Mesendoderm (in vitro differentiated cells): ENCODE measurements at regions not wholly inside any gene's neighbourhood (a gene's known extent, or its start where the extent isn't known, plus 50 kb on each side); places are given as distances from the start of the nearest gene placed in this dataset.

Source experiments
- DNase-seq: peaks from one replicate; pipeline ENCODE4 v3.0.0; 2013
- H2AK5ac ChIP-seq: 2 replicates; pipeline ENCODE4 v1.6.1; 2013; ENCODE audit warnings: low read length, inconsistent platforms
- H2BK120ac ChIP-seq: 2 replicates; pipeline ENCODE4 v1.6.1; 2013; ENCODE audit warnings: low read depth, mild to moderate bottlenecking, low read length, moderate library complexity, mixed read lengths
- H2BK15ac ChIP-seq: replicated peaks from 2 replicates; pipeline ENCODE4 v1.6.1; 2013; ENCODE audit warnings: low read depth, mild to moderate bottlenecking, moderate library complexity
- H2BK5ac ChIP-seq: 2 replicates; pipeline ENCODE4 v1.6.1; 2013; ENCODE audit warnings: low read length, inconsistent platforms
- H3K18ac ChIP-seq: 2 replicates; pipeline ENCODE4 v1.6.1; 2013; ENCODE audit warnings: mild to moderate bottlenecking, low read length, mixed read lengths
- H3K23ac ChIP-seq: one replicate; pipeline ENCODE4 v1.6.1; 2013; ENCODE audit warnings: low read length
- H3K27ac ChIP-seq: 2 replicates; pipeline ENCODE4 v1.5.1; 2013; ENCODE audit warnings: low read depth, mild to moderate bottlenecking, inconsistent platforms, low read length, moderate library complexity
- H3K27me3 ChIP-seq: 2 replicates; pipeline ENCODE4 v1.6.1; 2013; ENCODE audit warnings: low read length, control low read depth, mild to moderate bottlenecking, inconsistent platforms; ENCODE audit not compliant: insufficient read depth, poor library complexity
- H3K36me3 ChIP-seq: 2 replicates; pipeline ENCODE4 v1.6.1; 2013; ENCODE audit warnings: low read length, inconsistent platforms; ENCODE audit not compliant: control insufficient read depth, insufficient read depth
- H3K4ac ChIP-seq: one replicate; pipeline ENCODE4 v1.6.1; 2013; ENCODE audit warnings: low read depth, mild to moderate bottlenecking, low read length, moderate library complexity
- H3K4me1 ChIP-seq: 2 replicates; pipeline ENCODE4 v1.6.1; 2013; ENCODE audit warnings: low read depth, low read length, inconsistent platforms; ENCODE audit not compliant: control insufficient read depth
- H3K4me2 ChIP-seq: 2 replicates; pipeline ENCODE4 v1.6.1; 2013; ENCODE audit warnings: low read length
- H3K4me3 ChIP-seq: 2 replicates; pipeline ENCODE4 v1.5.1; 2013; ENCODE audit warnings: mild to moderate bottlenecking, low read length
- H3K56ac ChIP-seq: one replicate; pipeline ENCODE4 v1.6.1; 2013; ENCODE audit warnings: low read length
- H3K79me1 ChIP-seq: 2 replicates; pipeline ENCODE4 v1.6.1; 2013; ENCODE audit warnings: low read length, inconsistent platforms
- H3K79me2 ChIP-seq: 2 replicates; pipeline ENCODE4 v1.6.1; 2013; ENCODE audit warnings: mild to moderate bottlenecking, low read length; ENCODE audit not compliant: control insufficient read depth, insufficient read depth
- H3K9ac ChIP-seq: 2 replicates; pipeline ENCODE4 v1.6.1; 2013; ENCODE audit warnings: low read length, inconsistent platforms
- H4K5ac ChIP-seq: one replicate; pipeline ENCODE4 v1.6.1; 2013; ENCODE audit warnings: low read length
- H4K8ac ChIP-seq: one replicate; pipeline ENCODE4 v1.6.1; 2013; ENCODE audit warnings: low read depth, mild to moderate bottlenecking, control low read depth, low read length, moderate library complexity
- whole genome bisulfite sequencing: extraction: QIAGEN DNeasy Blood & Tissue Kit; methylation state at CpG from one replicate; pipeline ENCODE4 v1.1.7; 2013; ENCODE audit warnings: low lambda C conversion rate, missing lambda C conversion rate; ENCODE audit not compliant: insufficient coverage; ENCODE audit errors: extremely low coverage; 5-methylcytosine and 5-hydroxymethylcytosine counted together

GRCh38 chr1:82991569-82991968, 1007.4 kb downstream of the TTLL7 start:
- whole genome bisulfite sequencing: no CpG with 5 or more reads among the region's 2 CpGs
- no peak for DNase-seq
- H2AK5ac ChIP-seq: no peak overlapping the region

DNA sequence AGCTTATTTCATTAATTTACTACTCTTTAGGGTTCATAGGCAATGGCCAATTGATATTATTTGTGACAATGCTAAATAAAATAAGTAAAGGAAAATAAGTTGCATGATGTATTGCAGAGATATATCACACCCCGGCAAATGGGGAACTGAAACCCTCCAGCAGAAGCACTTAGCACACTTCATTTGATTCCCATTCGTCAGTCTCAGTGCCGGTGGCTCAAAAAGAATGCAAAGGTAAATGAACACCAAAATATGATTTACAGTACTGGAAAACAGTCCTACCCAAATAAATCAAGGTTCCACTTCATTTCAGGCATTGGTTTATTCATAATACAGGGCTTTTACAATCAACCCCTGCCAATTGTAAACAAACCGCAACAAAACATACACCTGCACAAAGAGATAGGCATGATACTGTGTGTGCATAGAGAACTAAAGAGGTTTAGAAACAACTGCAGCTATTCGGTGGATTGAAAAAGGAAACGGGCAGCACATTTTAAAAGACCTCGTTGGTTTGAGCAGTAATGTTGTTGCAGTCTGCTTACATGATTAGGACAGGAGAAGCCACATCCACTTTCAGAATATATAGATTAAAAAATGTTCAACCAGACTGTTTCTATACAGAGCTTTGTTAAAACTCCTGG, 1019.2 kb downstream of the TTLL7 start:
- no peaks in the 10 kb centered on the region for H3K79me1 ChIP-seq
- no peak overlapping the region for H3K4me3 ChIP-seq
- no CpG with 5 or more reads among the region's 7 CpGs for WGBS
- no peak overlapping the region for H3K27ac ChIP-seq
- no peak overlapping the region for H3K23ac ChIP-seq
- H4K8ac ChIP-seq: no peak overlapping the region
- no peak overlapping the region for H4K5ac ChIP-seq
- no peak overlapping the region for H2BK120ac ChIP-seq
- no peaks in the 10 kb centered on the region for H3K79me2 ChIP-seq
- DNase-seq: no peak
- no peak overlapping the region for H2BK15ac ChIP-seq
- H3K9ac ChIP-seq: no peak overlapping the region
- H3K36me3 ChIP-seq: no peaks in the 10 kb centered on the region
- no peaks in the 10 kb centered on the region for H3K4me1 ChIP-seq
- H3K56ac ChIP-seq: no peak overlapping the region
- no peak overlapping the region for H3K4ac ChIP-seq
- H3K4me2 ChIP-seq: no peak overlapping the region
- H3K18ac ChIP-seq: no peak overlapping the region
- no peak overlapping the region for H2AK5ac ChIP-seq
- H2BK5ac ChIP-seq: no peak overlapping the region
- no peaks in the 10 kb centered on the region for H3K27me3 ChIP-seq

More at GRCh38 chr1:82991569-82991968, 1007.4 kb downstream of the TTLL7 start:
- no peaks in the 10 kb centered on the region for H3K4me1 ChIP-seq
- no peak overlapping the region for H3K18ac ChIP-seq
- no peak overlapping the region for H3K27ac ChIP-seq
- H3K4ac ChIP-seq: no peak overlapping the region
- no peaks in the 10 kb centered on the region for H3K36me3 ChIP-seq
- H2BK5ac ChIP-seq: no peak overlapping the region
- no peaks in the 10 kb centered on the region for H3K79me2 ChIP-seq
- no peaks in the 10 kb centered on the region for H3K27me3 ChIP-seq
- H3K4me3 ChIP-seq: no peak overlapping the region
- no peak overlapping the region for H2BK15ac ChIP-seq
- H3K9ac ChIP-seq: no peak overlapping the region
- H3K56ac ChIP-seq: no peak overlapping the region
- no peak overlapping the region for H3K23ac ChIP-seq
- H4K8ac ChIP-seq: no peak overlapping the region
- H4K5ac ChIP-seq: no peak overlapping the region
- H2BK120ac ChIP-seq: no peak overlapping the region
- no peak overlapping the region for H3K4me2 ChIP-seq
- H3K79me1 ChIP-seq: no peaks in the 10 kb centered on the region

DNA sequence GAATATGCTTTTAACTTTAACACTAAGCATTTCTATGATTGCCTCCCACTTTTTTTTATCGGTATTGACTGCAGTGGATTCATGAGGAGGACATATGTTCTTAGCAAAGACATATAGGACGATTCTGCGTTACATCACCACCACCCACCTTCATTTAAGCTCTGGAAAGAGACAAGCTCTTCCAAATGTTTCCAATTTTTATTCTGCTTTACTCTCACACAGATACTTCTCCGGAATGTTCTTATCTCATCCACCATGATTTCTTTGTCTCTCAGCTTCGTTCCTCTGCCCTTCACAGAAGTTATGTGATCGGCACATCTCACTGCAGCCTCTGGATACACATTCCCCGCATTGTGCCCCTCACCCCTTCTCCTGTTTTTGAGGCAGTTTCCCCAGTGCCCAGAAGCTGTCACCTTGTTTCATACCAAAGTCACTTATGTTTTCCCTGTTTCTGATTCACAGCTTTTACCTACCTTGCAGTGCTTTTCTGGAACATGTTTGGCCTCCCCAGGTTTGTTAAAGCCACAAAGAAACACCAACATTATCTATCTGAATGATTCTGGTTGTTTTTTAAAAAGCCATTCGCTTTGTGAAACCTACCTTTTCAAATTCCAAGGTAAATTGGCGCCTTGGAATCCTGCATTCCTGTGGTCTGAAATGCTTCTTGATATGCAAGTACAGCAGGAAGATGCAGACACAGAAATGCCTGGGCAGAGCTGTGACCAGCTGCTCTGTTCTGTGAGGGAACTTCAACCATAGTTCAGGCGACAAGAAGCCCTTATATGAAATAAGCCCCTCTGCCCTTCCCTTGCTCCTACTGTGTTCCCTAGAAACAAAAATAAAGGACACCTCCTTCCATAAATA, 1020.2 kb downstream of the TTLL7 start:
- Histone ChIP-seq H3K27me3 (no peaks in the 10 kb centered on the region), H2BK5ac (no peak overlapping the region), H3K56ac (peak overlapping the region; percentile 3), H3K4me1 (no peaks in the 10 kb centered on the region), H2BK15ac (peak overlapping the region; percentile 25), H3K18ac (peak overlapping the region; percentile 79), H4K8ac (peak overlapping the region; percentile 39), H3K4me3 (no peak overlapping the region), H3K23ac (no peak overlapping the region), H4K5ac (no peak overlapping the region), H3K79me2 (no peaks in the 10 kb centered on the region), H3K36me3 (no peaks in the 10 kb centered on the region), H2BK120ac (no peak overlapping the region), H3K9ac (no peak overlapping the region), H3K4me2 (no peak overlapping the region), H2AK5ac (no peak overlapping the region), H3K4ac (no peak overlapping the region), H3K27ac (peak overlapping the region; percentile 30), H3K79me1 (no peaks in the 10 kb centered on the region)
- no CpG with 5 or more reads among the region's 10 CpGs for WGBS
- DNase-seq: peak; percentile 85

DNA sequence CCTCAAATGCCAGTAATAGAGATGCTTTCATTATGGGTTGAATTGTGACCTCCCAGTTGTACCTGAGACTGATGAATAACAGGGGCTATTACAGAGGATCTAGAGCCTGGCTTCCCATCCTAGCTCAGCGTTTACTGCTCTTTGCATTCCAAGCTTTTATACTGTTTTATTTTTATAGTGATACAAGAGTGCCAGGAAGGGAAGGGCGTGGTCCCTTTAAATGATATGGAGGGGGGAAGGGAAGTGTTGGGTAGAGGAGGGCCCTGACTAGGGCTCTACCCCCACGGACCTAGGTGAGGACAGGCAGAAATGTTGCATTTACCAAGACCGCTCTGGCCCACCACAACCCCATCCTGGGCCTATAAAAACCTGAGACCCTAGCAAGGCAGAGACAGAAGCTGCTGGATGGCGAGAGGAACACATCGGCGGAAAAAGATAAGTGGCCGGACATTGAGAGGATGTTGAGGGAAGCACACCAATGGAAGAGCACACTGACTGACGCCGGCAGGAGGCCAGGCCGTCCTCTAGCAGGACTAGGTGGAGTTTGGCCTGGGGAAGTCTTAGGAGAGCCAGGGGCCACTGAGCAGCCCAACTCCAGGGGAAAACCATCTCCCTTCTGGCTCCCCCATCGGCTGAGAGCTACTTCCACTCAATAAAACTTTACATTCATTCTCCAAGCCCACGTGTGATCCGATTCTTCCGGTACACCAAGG, 1025.9 kb downstream of the TTLL7 start:
- H3K36me3 ChIP-seq: no peaks in the 10 kb centered on the region
- H4K5ac ChIP-seq: no peak overlapping the region
- no peak overlapping the region for H4K8ac ChIP-seq
- H3K56ac ChIP-seq: no peak overlapping the region
- no CpG with 5 or more reads among the region's 15 CpGs for WGBS
- no peak overlapping the region for H2AK5ac ChIP-seq
- H3K27me3 ChIP-seq: no peaks in the 10 kb centered on the region
- H2BK120ac ChIP-seq: no peak overlapping the region
- DNase-seq: no peak
- H2BK15ac ChIP-seq: no peak overlapping the region
- no peak overlapping the region for H2BK5ac ChIP-seq
- no peak overlapping the region for H3K18ac ChIP-seq
- H3K4me2 ChIP-seq: no peak overlapping the region
- no peaks in the 10 kb centered on the region for H3K4me1 ChIP-seq
- H3K4ac ChIP-seq: no peak overlapping the region
- no peak overlapping the region for H3K27ac ChIP-seq
- no peak overlapping the region for H3K23ac ChIP-seq
- no peaks in the 10 kb centered on the region for H3K79me1 ChIP-seq
- H3K4me3 ChIP-seq: no peak overlapping the region
- no peaks in the 10 kb centered on the region for H3K79me2 ChIP-seq
- no peak overlapping the region for H3K9ac ChIP-seq

- H2BK5ac ChIP-seq: no peak overlapping the region
- no CpG with 5 or more reads among the region's 2 CpGs for WGBS
- no peak overlapping the region for H3K27ac ChIP-seq
- no peaks in the 10 kb centered on the region for H3K36me3 ChIP-seq
- H3K9ac ChIP-seq: no peak overlapping the region
- H3K4me1 ChIP-seq: no peaks in the 10 kb centered on the region
- no peak overlapping the region for H3K56ac ChIP-seq
- no peaks in the 10 kb centered on the region for H3K27me3 ChIP-seq
- no peak overlapping the region for H3K23ac ChIP-seq
- no peak overlapping the region for H4K8ac ChIP-seq
- no peak overlapping the region for H2AK5ac ChIP-seq
- no peak overlapping the region for H2BK120ac ChIP-seq
- H3K4me3 ChIP-seq: no peak overlapping the region
- H4K5ac ChIP-seq: no peak overlapping the region
- H3K4me2 ChIP-seq: no peak overlapping the region
- H3K79me2 ChIP-seq: no peaks in the 10 kb centered on the region
- H2BK15ac ChIP-seq: no peak overlapping the region
- no peaks in the 10 kb centered on the region for H3K79me1 ChIP-seq
- H3K4ac ChIP-seq: no peak overlapping the region
- no peak overlapping the region for H3K18ac ChIP-seq
- DNase-seq: no peak
Measured at GRCh38 chr1:82969340-82969739, 1029.6 kb downstream of the TTLL7 start.
